Esophagus muscularis mucosa (tissue), 4 donors: ENCODE measurements at regions not wholly inside any gene's neighbourhood (a gene's known extent, or its start where the extent isn't known, plus 50 kb on each side); places are given as distances from the start of the nearest gene placed in this dataset.

ENCODE experiments used
- DNase-seq: peaks from one replicate; pipeline ENCODE4 v3.0.0-alpha.2; 2017; ENCODE audit errors: extremely low spot score
- H3K27ac ChIP-seq, 4 donors: fragments of 200-600 bp; sonication (generic); replicated peaks in 1 of 4; 1 replicate in 3 of 4; 2 replicates in 1 of 4; pipeline ENCODE4 v1.5.1; 2016 to 2019; ENCODE audit warnings: mild to moderate bottlenecking in 1 of 4
- H3K27me3 ChIP-seq, 4 donors: fragments of 200-600 bp; sonication (generic); one replicate each; pipeline versions ENCODE4 v1.5.1 to v1.6.0; 2016 to 2019
- H3K36me3 ChIP-seq, 4 donors: fragments of 200-600 bp; sonication (generic); one replicate each; pipeline ENCODE4 v1.5.1; 2016 to 2019
- H3K4me1 ChIP-seq, 4 donors: fragments of 200-600 bp; sonication (generic); one replicate each; pipeline ENCODE4 v1.5.1; 2016 to 2019
- H3K4me3 ChIP-seq, 4 donors: fragments of 200-600 bp; sonication (generic); 1 replicate in 2 of 4; 2 replicates in 2 of 4; pipeline ENCODE4 v1.5.1; 2016 to 2019; ENCODE audit warnings: mild to moderate bottlenecking in 4 of 4, moderate library complexity in 1 of 4
- H3K9me3 ChIP-seq, 4 donors: fragments of 200-600 bp; sonication (generic); 1 replicate in 3 of 4; 2 replicates in 1 of 4; pipeline ENCODE4 v1.5.1; 2016 to 2019
- CTCF ChIP-seq, 3 experiments: fragments of 200-600 bp in 2 of 3; fragments of 450-650 bp in 1 of 3; sonication (generic) in 2 of 3; IDR thresholded peaks; one replicate each; pipeline ENCODE4 v1.5.1; 2017 to 2019; ENCODE audit warnings: antibody characterized with exemption in 3 of 3, mild to moderate bottlenecking in 2 of 3, moderate library complexity in 1 of 3
- EP300 ChIP-seq: sonication (generic); formaldehyde crosslinking; IDR thresholded peaks from one replicate; pipeline ENCODE4 v1.6.1; 2017; ENCODE audit warnings: antibody characterized with exemption
- POLR2A ChIP-seq: fragments of 450-650 bp; IDR thresholded peaks from one replicate; pipeline ENCODE4 v1.6.1; 2017; ENCODE audit warnings: antibody characterized with exemption, moderate library complexity, mild to moderate bottlenecking, low read depth
- POLR2AphosphoS5 ChIP-seq, 2 donors: sonication (generic); formaldehyde crosslinking; IDR thresholded peaks; one replicate each; pipeline ENCODE4 v1.6.1; 2017; ENCODE audit warnings: antibody characterized with exemption in 2 of 2
- WGBS: methylation state at CpG from one replicate; pipeline ENCODE4 v1.1.5; 2018; 5-methylcytosine and 5-hydroxymethylcytosine counted together
- intact Hi-C: fragments of 100-400 bp; cut with DNase I; formaldehyde crosslinking; loops from one replicate; pipeline ENCODE4 v1.15.1; 2023

GRCh38 chr18:40921845-40922629 lies 1033.0 kb upstream of the PIK3C3 start:
- TF ChIP-seq POLR2AphosphoS5 (IDR thresholded peaks at IDR 0.05) (no peak), POLR2A (no peak), EP300 (no peak), CTCF (IDR thresholded peaks at IDR 0.05) (no peak)
- 76% methylated on average over 4 of the region's 4 CpGs for WGBS
- Histone ChIP-seq H3K4me3 (no peak overlapping the region), H3K36me3 (no peaks in the 10 kb centered on the region), H3K9me3 (no peaks in the 10 kb centered on the region), H3K27me3 (no peaks in the 10 kb centered on the region), H3K27ac (no peak overlapping the region), H3K4me1 (no peaks in the 10 kb centered on the region)
- no peak for DNase-seq
- intact Hi-C loops = no loop called here

- Histone ChIP-seq H3K9me3 (no peaks in the 10 kb centered on the region), H3K4me3 (no peak overlapping the region), H3K27ac (no peak overlapping the region), H3K4me1 (no peaks in the 10 kb centered on the region), H3K27me3 (no peaks in the 10 kb centered on the region), H3K36me3 (no peaks in the 10 kb centered on the region)
- DNase-seq = no peak
- intact Hi-C loops = no loop called here
- TF ChIP-seq POLR2A (no peak), POLR2AphosphoS5 (IDR thresholded peaks at IDR 0.05) (no peak)
Observed at GRCh38 chr18:40917056-40917455, 1038.0 kb upstream of the PIK3C3 start.

GRCh38 chr18:40915724-40916123 lies 1039.3 kb upstream of the PIK3C3 start:
- Histone ChIP-seq H3K36me3 (no peaks in the 10 kb centered on the region), H3K27ac (no peak overlapping the region), H3K4me3 (no peak overlapping the region), H3K9me3 (no peaks in the 10 kb centered on the region), H3K27me3 (no peaks in the 10 kb centered on the region), H3K4me1 (peaks cover 0 to 10% (median 3%) of the 10 kb centered on the region in 4 donors)
- no peak for TF ChIP-seq EP300
- TF ChIP-seq POLR2AphosphoS5 (IDR thresholded peaks at IDR 0.05) = no peak
- no peak for TF ChIP-seq POLR2A
- no peak for TF ChIP-seq CTCF (IDR thresholded peaks at IDR 0.05)
- DNase-seq = no peak
- WGBS = 85% methylated on average over 4 of the region's 4 CpGs
- intact Hi-C loops = no loop called here

- TF ChIP-seq EP300 = no peak
- TF ChIP-seq POLR2A = no peak
- Histone ChIP-seq H3K27ac (no peak overlapping the region), H3K27me3 (no peaks in the 10 kb centered on the region), H3K36me3 (no peaks in the 10 kb centered on the region), H3K9me3 (no peaks in the 10 kb centered on the region), H3K4me1 (peaks cover 0 to 16% (median 5%) of the 10 kb centered on the region in 4 donors), H3K4me3 (no peak overlapping the region)
- intact Hi-C loops = no loop called here
- no peak for DNase-seq
- WGBS = 67% methylated on average over 4 of the region's 4 CpGs
Observed at GRCh38 chr18:40911582-40912254, 1043.3 kb upstream of the PIK3C3 start.

- WGBS = 36% methylated on average over 3 of the region's 3 CpGs
- Histone ChIP-seq H3K9me3 (no peaks in the 10 kb centered on the region), H3K27ac (no peak overlapping the region), H3K4me3 (no peak overlapping the region), H3K27me3 (no peaks in the 10 kb centered on the region), H3K4me1 (peaks cover 0 to 16% (median 5%) of the 10 kb centered on the region in 4 donors), H3K36me3 (no peaks in the 10 kb centered on the region)
- no peak for DNase-seq
- TF ChIP-seq POLR2A (no peak), POLR2AphosphoS5 (IDR thresholded peaks at IDR 0.05) (no peak), CTCF (IDR thresholded peaks at IDR 0.05) (no peak), EP300 (no peak)
- intact Hi-C loops = no loop called here
Observed at GRCh38 chr18:40911041-40911440, 1044.0 kb upstream of the PIK3C3 start.
